ENCODE measurements at regions not wholly inside any gene's neighbourhood (a gene's known extent, or its start where the extent isn't known, plus 50 kb on each side); places are given as distances from the start of the nearest gene placed in this dataset.

- H3K27me3 ChIP-seq (ENCODE audit: low read depth, low read length): no peaks in the 10 kb centered on the region
- H3K27ac ChIP-seq (ENCODE audit: low read length): no peak overlapping the region
- no peak overlapping the region for H3K4me3 ChIP-seq (ENCODE audit: low read depth in 1 of 2, low read length in 2 of 2)
- H3K4me1 ChIP-seq (ENCODE audit: control insufficient read depth in 1 of 2, insufficient read depth in 2 of 2, low read length in 2 of 2): no peaks in the 10 kb centered on the region
- H3K9me3 ChIP-seq (ENCODE audit: control insufficient read depth in 1 of 2, low read length in 2 of 2): no peaks in the 10 kb centered on the region
- no peaks in the 10 kb centered on the region for H3K36me3 ChIP-seq (ENCODE audit: control insufficient read depth in 1 of 2, insufficient read depth in 2 of 2, low read length in 2 of 2)
Observed at GRCh38 chr14:95395098-95395737, 75.5 kb upstream of the CLMN start.

GRCh38 chr14:95394297-95395097 is 74.8 kb upstream of the CLMN start:
- Histone ChIP-seq H3K4me3 (ENCODE audit: low read depth in 1 of 2, low read length in 2 of 2) (no peak overlapping the region), H3K9me3 (ENCODE audit: control insufficient read depth in 1 of 2, low read length in 2 of 2) (no peaks in the 10 kb centered on the region), H3K36me3 (ENCODE audit: control insufficient read depth in 1 of 2, insufficient read depth in 2 of 2, low read length in 2 of 2) (no peaks in the 10 kb centered on the region), H3K27ac (ENCODE audit: low read length) (no peak overlapping the region), H3K4me1 (ENCODE audit: control insufficient read depth in 1 of 2, insufficient read depth in 2 of 2, low read length in 2 of 2) (no peaks in the 10 kb centered on the region), H3K27me3 (ENCODE audit: low read depth, low read length) (no peaks in the 10 kb centered on the region)

GRCh38 chr14:95392841-95393240 is 73.1 kb upstream of the CLMN start:
- Histone ChIP-seq H3K4me1 (ENCODE audit: control insufficient read depth in 1 of 2, insufficient read depth in 2 of 2, low read length in 2 of 2) (no peaks in the 10 kb centered on the region), H3K27me3 (ENCODE audit: low read depth, low read length) (no peaks in the 10 kb centered on the region), H3K9me3 (ENCODE audit: control insufficient read depth in 1 of 2, low read length in 2 of 2) (no peaks in the 10 kb centered on the region), H3K4me3 (ENCODE audit: low read depth in 1 of 2, low read length in 2 of 2) (no peak overlapping the region), H3K36me3 (ENCODE audit: control insufficient read depth in 1 of 2, insufficient read depth in 2 of 2, low read length in 2 of 2) (no peaks in the 10 kb centered on the region), H3K27ac (ENCODE audit: low read length) (no peak overlapping the region)

GRCh38 chr14:95391331-95391730 is 71.6 kb upstream of the CLMN start:
- no peaks in the 10 kb centered on the region for H3K9me3 ChIP-seq (ENCODE audit: control insufficient read depth in 1 of 2, low read length in 2 of 2)
- no peak overlapping the region for H3K4me3 ChIP-seq (ENCODE audit: low read depth in 1 of 2, low read length in 2 of 2)
- H3K27ac ChIP-seq (ENCODE audit: low read length): no peak overlapping the region
- no peaks in the 10 kb centered on the region for H3K27me3 ChIP-seq (ENCODE audit: low read depth, low read length)
- no peaks in the 10 kb centered on the region for H3K4me1 ChIP-seq (ENCODE audit: control insufficient read depth in 1 of 2, insufficient read depth in 2 of 2, low read length in 2 of 2)
- H3K36me3 ChIP-seq (ENCODE audit: control insufficient read depth in 1 of 2, insufficient read depth in 2 of 2, low read length in 2 of 2): no peaks in the 10 kb centered on the region

GRCh38 chr14:95389471-95390011 is 69.8 kb upstream of the CLMN start:
- no peaks in the 10 kb centered on the region for H3K4me1 ChIP-seq (ENCODE audit: control insufficient read depth in 1 of 2, insufficient read depth in 2 of 2, low read length in 2 of 2)
- H3K4me3 ChIP-seq (ENCODE audit: low read depth in 1 of 2, low read length in 2 of 2): no peak overlapping the region
- H3K27me3 ChIP-seq (ENCODE audit: low read depth, low read length): no peaks in the 10 kb centered on the region
- no peaks in the 10 kb centered on the region for H3K9me3 ChIP-seq (ENCODE audit: control insufficient read depth in 1 of 2, low read length in 2 of 2)
- H3K27ac ChIP-seq (ENCODE audit: low read length): no peak overlapping the region
- H3K36me3 ChIP-seq (ENCODE audit: control insufficient read depth in 1 of 2, insufficient read depth in 2 of 2, low read length in 2 of 2): no peaks in the 10 kb centered on the region

GRCh38 chr14:95388699-95389098 is 69.0 kb upstream of the CLMN start:
- no peaks in the 10 kb centered on the region for H3K9me3 ChIP-seq (ENCODE audit: control insufficient read depth in 1 of 2, low read length in 2 of 2)
- no peaks in the 10 kb centered on the region for H3K4me1 ChIP-seq (ENCODE audit: control insufficient read depth in 1 of 2, insufficient read depth in 2 of 2, low read length in 2 of 2)
- no peak overlapping the region for H3K4me3 ChIP-seq (ENCODE audit: low read depth in 1 of 2, low read length in 2 of 2)
- H3K27me3 ChIP-seq (ENCODE audit: low read depth, low read length): no peaks in the 10 kb centered on the region
- no peak overlapping the region for H3K27ac ChIP-seq (ENCODE audit: low read length)
- no peaks in the 10 kb centered on the region for H3K36me3 ChIP-seq (ENCODE audit: control insufficient read depth in 1 of 2, insufficient read depth in 2 of 2, low read length in 2 of 2)

- Histone ChIP-seq H3K9me3 (ENCODE audit: control insufficient read depth in 1 of 2, low read length in 2 of 2) (no peaks in the 10 kb centered on the region), H3K27ac (ENCODE audit: low read length) (no peak overlapping the region), H3K4me1 (ENCODE audit: control insufficient read depth in 1 of 2, insufficient read depth in 2 of 2, low read length in 2 of 2) (no peaks in the 10 kb centered on the region), H3K36me3 (ENCODE audit: control insufficient read depth in 1 of 2, insufficient read depth in 2 of 2, low read length in 2 of 2) (no peaks in the 10 kb centered on the region), H3K27me3 (ENCODE audit: low read depth, low read length) (no peaks in the 10 kb centered on the region), H3K4me3 (ENCODE audit: low read depth in 1 of 2, low read length in 2 of 2) (no peak overlapping the region)
Observed at GRCh38 chr14:95387826-95388445, 68.2 kb upstream of the CLMN start.

GRCh38 chr14:95386536-95387095 is 66.9 kb upstream of the CLMN start:
- Histone ChIP-seq H3K4me1 (ENCODE audit: control insufficient read depth in 1 of 2, insufficient read depth in 2 of 2, low read length in 2 of 2) (no peaks in the 10 kb centered on the region), H3K9me3 (ENCODE audit: control insufficient read depth in 1 of 2, low read length in 2 of 2) (no peaks in the 10 kb centered on the region)

GRCh38 chr14:95385701-95386100 is 66.0 kb upstream of the CLMN start:
- Histone ChIP-seq H3K4me1 (ENCODE audit: control insufficient read depth in 1 of 2, insufficient read depth in 2 of 2, low read length in 2 of 2) (no peaks in the 10 kb centered on the region), H3K9me3 (ENCODE audit: control insufficient read depth in 1 of 2, low read length in 2 of 2) (peaks cover under 1 to 2% of the 10 kb centered on the region in 2 donors), H3K27me3 (ENCODE audit: low read depth, low read length) (no peaks in the 10 kb centered on the region), H3K36me3 (ENCODE audit: control insufficient read depth in 1 of 2, insufficient read depth in 2 of 2, low read length in 2 of 2) (no peaks in the 10 kb centered on the region), H3K27ac (ENCODE audit: low read length) (no peak overlapping the region), H3K4me3 (ENCODE audit: low read depth in 1 of 2, low read length in 2 of 2) (no peak overlapping the region)

More at GRCh38 chr14:95386536-95387095, 66.9 kb upstream of the CLMN start:
- Histone ChIP-seq H3K4me3 (ENCODE audit: low read depth in 1 of 2, low read length in 2 of 2) (no peak overlapping the region), H3K27me3 (ENCODE audit: low read depth, low read length) (no peaks in the 10 kb centered on the region), H3K27ac (ENCODE audit: low read length) (no peak overlapping the region), H3K36me3 (ENCODE audit: control insufficient read depth in 1 of 2, insufficient read depth in 2 of 2, low read length in 2 of 2) (no peaks in the 10 kb centered on the region)

- Histone ChIP-seq H3K27me3 (ENCODE audit: low read depth, low read length) (no peaks in the 10 kb centered on the region), H3K9me3 (ENCODE audit: control insufficient read depth in 1 of 2, low read length in 2 of 2) (peaks cover 13 to 16% of the 10 kb centered on the region in 2 donors), H3K4me1 (ENCODE audit: control insufficient read depth in 1 of 2, insufficient read depth in 2 of 2, low read length in 2 of 2) (no peaks in the 10 kb centered on the region), H3K36me3 (ENCODE audit: control insufficient read depth in 1 of 2, insufficient read depth in 2 of 2, low read length in 2 of 2) (no peaks in the 10 kb centered on the region), H3K4me3 (ENCODE audit: low read depth in 1 of 2, low read length in 2 of 2) (no peak overlapping the region), H3K27ac (ENCODE audit: low read length) (no peak overlapping the region)
Observed at GRCh38 chr14:95382747-95383146, 63.0 kb upstream of the CLMN start.

GRCh38 chr14:95381726-95382125 is 62.0 kb upstream of the CLMN start:
- Histone ChIP-seq H3K36me3 (ENCODE audit: control insufficient read depth in 1 of 2, insufficient read depth in 2 of 2, low read length in 2 of 2) (no peaks in the 10 kb centered on the region), H3K4me3 (ENCODE audit: low read depth in 1 of 2, low read length in 2 of 2) (no peak overlapping the region), H3K9me3 (ENCODE audit: control insufficient read depth in 1 of 2, low read length in 2 of 2) (peaks cover 16% of the 10 kb centered on the region in 2 donors), H3K4me1 (ENCODE audit: control insufficient read depth in 1 of 2, insufficient read depth in 2 of 2, low read length in 2 of 2) (no peaks in the 10 kb centered on the region), H3K27ac (ENCODE audit: low read length) (no peak overlapping the region), H3K27me3 (ENCODE audit: low read depth, low read length) (no peaks in the 10 kb centered on the region)
